GM19324 (cell line): ENCODE measurements at regions not wholly inside any gene's neighbourhood (a gene's known extent, or its start where the extent isn't known, plus 50 kb on each side); places are given as distances from the start of the nearest gene placed in this dataset.
"Not testable (repeated sequence)": the region's sequence is repeated elsewhere in the genome, so short reads cannot be mapped to it uniquely, and the experiment has no call there.

Experiments used
- ATAC-seq: cut with Tn5 transposase; IDR thresholded peaks from one replicate; pipeline ENCODE4 v1.9.1; 2021; ENCODE audit warnings: mild to moderate bottlenecking, moderate library complexity; ENCODE audit not compliant: unreplicated experiment, low FRiP score

DNA sequence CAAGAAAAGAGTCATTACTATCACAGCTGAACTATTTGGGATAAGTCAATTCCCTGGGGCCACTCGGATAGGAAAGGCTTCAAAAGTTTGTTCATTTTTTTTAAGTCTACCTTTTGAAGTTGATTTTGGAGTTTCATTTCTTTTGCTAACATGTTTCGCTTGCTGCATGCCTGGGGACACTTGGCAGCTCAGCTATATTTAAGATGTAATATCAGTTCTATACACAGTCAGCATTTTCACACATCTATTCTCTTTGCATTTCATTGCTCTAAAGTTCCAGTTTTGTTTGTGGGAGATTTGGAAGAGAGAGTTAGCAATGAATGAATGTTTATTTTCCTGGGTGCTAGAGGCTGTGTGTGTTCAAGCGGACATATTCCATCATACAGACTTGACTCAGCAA is 445.2 kb upstream of the GRAMD2B start:
- no peak for ATAC-seq

DNA sequence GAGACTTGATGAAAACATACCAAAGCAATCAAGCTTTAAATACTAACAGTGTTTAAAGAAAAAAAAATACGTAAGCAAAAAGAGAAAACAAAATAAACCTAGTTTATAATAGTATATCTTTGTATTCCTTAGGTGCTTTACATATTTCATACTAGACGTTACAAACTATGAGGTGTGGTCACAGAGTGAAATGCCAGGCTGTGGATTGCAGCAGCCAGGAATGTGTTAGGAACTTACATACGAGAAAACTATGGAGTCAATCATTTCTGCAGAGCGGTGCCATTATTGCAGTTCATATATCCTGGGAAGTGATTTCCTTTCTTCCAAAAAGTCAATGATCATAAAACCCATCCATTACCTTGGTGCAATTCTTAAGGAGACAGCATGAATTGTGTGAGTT is 443.6 kb upstream of the GRAMD2B start:
- no peak for ATAC-seq

DNA sequence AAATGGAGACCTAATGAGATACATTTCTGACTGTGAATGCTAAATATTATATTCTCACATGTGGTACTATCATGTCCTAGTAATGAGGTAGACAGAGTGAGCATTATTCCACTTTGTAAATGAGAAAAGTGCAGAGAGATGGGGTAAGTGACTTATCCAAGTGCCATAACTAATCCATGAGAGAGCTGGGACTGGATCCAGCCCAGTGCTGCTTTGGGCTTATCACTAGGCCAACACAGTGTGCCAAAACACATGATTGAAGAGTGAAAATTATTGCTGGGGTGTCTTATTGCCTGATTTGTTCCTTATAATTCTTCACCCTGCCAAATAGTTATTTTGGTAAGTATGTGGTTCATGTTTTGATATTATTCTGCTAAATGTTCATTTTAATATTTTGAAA is 442.2 kb upstream of the GRAMD2B start:
- no peak for ATAC-seq

DNA sequence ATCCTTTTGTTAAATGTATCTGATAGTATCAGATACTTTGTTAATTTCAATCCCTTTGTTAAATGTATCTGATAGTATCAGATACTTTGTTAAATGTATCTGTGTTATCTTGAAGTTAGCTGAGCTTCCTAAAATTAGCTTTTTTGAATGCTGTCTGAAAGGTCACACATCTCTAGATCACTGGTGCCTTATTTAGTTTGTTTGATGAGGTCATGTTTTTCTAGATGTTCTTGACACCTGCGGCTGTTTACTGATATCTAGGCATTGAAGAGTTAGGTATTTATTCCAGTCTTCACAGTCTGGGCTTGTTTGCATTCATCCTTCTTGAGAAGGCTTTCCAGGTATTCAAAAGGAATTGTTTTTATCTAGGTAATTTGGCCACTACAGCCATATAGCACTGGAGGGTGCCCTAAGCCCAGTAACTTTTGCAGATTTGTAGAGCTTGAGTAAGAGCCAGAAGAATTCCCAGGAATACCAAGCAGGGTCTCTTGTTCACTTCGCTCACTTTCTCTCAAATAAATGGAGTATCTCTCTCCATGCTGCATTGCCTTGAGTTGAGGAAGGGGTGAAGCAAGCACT is 435.4 kb upstream of the GRAMD2B start:
- ATAC-seq, result no peak

DNA sequence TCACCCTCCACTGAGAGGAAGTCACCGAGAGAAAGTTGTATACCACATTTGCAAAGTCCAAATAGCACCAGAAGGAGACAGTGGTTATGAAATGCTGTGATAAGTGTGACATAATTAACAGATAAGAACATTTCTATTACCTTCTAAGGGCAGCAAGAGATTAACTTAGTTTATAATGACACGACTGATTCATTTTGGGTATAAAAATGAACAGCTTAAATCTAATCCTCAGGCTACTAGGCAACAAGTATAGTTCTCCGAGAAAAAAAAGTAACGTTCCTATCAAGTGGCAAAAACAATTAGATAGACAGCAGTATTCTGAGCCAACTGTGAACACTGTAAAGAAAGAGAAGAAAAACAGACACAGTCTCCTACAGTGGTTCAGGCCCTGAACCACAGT is 431.2 kb upstream of the GRAMD2B start:
- ATAC-seq, result no peak

DNA sequence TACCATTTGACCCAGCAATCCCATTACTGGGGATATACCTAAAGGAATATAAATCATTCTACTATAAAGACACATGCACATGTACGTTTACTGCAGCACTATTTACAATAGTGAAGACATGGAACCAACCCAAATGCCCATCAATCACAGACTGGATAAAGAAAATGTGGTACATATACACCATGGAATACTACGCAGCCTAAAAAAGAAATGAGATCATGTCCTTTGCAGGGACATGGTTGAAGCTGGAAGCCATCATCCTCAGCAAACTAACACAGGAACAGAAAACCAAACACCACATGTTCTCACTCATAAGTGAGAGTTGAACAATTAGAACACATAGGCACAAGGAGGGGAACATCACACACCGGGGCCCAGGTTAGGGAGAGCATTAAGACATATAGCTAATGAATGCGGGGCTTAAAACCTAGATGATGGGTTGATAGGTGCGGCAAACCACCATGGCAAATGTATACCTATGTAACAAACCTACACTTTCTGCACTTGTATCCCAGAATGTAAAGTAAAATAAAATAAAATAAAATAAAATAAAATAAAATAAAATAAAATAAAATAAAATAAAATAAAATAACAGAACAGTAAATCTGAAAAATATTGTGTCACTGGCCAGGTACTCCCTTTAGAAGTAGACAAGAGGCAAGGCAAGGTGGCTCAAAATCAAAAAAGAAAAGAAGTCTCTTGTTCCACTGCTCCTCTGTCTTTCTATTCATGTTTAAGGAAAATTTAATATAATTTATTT is 423.8 kb upstream of the GRAMD2B start:
- ATAC-seq, result not testable (repeated sequence)

DNA sequence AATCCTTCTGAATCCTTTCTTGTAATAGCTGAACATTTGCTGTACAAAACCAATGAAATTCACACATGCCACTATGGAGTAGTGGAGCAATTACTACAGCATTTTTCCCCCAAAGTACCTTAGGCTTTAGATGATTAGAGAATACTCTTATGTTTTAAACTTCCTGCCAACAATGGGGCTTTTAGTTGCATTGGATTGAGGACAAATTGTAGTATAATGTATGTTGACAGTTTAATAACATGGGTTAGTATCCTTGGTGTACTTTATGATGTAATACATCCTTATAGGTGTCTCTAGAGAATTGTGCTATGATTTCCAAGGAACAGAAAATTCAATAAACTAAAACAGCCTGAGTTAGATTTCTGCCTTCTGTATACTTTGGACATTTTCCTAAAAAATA is 422.7 kb upstream of the GRAMD2B start:
- ATAC-seq, result no peak

DNA sequence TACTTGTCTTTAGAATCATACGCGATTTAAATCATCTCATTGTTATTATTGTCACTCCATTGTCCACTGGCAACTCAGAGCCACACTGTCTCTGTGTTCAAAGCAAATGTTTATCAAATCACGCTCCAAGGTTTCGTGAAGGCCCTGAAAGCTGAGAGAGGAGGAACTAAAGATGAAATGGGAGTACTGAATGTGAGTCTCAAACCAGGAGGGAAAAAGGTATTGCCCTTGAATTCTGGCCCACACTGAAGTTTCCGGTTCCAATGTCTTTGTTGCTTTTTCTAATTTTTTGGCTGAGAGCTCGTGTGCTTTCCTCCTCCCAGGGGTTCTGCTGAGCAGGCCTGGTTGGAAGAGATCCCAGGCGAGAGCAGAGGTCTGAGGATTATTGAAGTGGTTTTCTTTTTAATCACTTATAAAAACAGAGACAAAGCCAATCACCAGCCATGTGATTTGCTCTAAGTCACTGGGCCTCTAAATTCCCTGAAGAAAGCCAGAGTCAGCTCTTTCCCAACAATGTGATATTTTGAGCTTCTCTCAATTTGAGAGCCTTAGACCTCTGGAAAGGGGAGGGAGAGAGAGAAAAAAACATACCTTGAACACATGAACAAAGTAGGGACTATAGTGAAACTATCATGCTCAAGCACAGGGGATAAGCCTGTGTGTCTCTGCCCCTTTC is 420.8 kb upstream of the GRAMD2B start:
- no peak for ATAC-seq

DNA sequence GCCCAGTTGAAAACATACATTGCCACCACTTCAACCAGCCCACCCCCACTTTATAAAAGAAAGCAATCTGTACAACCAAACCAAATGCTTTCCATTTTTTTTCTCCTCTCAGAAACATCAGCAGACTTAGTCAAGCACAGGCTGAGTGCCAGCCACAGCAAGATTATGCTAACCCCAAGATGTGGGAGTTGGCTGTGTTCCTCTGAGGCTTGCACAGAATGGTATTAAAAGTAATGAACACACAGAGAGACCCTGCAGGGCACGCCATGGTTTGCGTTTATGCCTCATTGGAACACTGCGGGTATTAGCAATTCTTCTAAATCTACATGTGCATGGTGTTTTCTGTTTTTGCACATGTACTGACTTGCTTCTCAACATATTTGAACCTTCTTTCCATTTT is 419.9 kb upstream of the GRAMD2B start:
- ATAC-seq, result no peak

DNA sequence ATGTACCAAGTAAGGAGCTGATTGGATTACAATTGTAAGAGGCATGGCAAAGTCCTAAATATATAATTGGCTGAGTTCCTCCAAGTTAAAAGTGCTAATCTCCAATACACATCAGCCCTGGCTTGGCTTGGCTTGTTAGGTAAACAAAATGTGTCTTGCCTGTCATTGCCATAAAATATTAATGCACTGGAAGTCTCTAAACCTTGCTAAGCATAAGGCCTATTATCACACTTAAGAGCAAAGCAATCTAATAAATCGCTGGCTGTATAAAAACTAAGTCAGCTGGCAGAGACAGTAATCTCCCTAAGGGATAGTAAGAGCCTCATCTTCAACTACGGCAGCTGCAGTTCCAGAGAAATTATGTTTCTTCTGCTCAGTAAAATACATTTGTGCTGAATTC is 418.6 kb upstream of the GRAMD2B start:
- ATAC-seq, result no peak

DNA sequence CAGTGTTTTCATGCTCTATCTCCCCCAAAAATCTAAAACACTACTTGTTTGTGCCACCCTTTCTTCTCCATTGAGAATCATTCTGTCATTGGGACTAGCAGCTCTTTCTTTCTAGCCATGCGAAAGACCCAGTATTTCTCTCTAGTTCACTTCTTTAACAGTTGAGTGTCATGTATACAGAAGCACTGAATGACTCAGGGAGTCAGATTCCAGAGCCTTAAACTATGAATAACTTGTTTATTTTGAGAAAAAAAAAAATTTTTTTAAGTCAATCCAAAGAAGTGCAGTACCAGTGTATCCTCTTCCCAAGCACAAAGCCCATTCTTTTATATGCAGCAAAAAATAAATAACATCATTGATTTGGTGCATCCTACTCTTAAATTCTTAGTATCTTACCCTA is 415.4 kb upstream of the GRAMD2B start:
- no peak for ATAC-seq

DNA sequence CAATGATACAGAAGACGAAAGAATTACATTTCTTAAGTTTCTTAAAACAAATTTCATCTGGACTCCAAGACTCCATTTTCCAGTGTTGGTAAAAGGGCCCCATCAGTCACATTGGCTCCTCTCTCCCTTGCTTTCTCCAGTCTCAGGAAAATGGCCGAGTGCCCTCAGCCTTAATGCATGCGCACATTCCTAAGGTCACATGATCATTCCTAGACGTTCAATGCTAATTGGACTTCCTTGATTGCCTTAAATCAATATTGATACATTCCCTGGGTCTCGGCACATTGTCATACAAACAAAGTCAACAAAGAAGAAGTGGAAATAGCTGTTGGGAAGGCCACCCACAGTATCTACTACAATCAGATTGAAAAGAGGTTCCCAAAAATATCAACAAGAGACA is 413.6 kb upstream of the GRAMD2B start:
- no peak for ATAC-seq

DNA sequence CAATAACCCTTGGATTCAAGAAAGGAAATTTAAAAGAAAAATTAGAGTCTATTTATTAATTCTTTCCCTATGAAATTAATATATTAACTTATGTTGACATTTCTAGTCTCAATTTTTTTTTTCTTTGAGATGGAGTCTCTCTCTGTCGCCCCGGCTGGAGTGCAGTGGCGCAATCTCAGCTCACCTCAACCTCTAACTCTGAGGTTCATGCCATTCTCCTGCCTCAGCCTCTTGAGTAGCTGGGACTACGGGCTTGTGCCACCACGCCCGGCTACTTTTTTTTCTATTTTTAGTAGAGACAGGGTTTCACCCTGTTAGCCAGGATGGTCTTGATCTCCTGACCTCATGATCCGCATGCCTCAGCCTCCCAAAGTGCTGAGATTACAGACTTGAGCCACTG is 411.7 kb upstream of the GRAMD2B start:
- ATAC-seq, result not testable (repeated sequence)

DNA sequence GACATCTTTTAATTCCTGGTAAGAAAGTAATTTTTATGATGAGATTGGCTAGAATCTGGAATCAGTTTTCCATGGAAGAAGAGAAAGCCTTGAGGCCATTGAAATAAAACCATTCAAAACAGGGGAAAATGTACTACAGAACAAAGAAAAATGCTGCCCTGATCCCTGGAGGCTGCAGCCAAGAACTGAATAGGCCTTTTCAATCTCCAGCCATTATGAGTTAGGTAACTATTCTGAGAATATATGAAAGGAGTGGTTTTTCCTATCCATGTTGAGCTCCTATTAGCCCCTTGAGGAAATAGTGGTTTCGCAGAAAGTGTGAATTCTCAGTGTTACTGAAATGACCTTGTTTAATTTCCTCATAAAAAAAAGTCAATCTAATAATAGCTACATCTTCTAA is 408.5 kb upstream of the GRAMD2B start:
- ATAC-seq, result no peak

DNA sequence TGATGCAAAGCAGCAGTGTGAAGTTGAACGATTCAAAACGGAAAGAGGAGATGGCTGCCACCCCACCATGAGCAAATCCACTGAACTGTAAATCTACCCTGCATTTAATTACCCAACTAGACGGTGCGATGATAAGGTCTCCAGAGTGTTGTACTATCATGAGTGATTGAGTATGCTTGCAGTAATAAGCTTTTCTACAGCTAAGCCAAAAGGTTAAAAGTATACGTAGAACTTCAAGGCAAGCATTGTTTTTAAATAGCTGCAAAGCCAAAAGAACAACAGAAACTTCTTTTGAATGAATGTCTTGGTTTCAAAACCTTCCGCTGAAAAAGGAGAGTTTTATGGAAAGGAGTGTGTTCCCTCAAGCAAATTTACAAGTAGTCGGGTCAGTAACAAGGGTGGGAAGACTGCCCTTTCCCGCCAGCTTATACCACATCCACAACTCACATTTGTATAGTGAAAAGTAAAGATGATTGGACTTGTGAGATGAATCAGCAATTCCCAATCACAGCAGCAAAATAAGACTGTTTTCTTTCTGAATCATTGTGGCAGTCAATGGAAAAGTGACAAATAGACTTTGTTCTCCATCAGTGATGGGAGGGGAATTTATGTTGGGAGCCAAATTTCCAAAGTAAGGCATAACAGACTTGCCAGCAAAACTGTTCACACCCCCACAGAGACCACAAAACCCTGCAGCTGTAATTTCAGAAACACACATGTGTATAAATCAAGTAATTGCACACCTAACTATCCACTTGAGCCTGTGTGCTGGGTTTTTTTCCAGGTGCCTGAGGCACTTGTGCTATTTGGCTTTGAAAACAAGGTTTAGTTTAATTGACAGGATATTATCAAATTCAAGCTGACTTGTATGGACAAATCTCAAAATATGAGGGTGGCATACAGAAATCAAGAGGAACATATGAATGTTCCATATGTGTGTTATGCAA is 407.7 kb upstream of the GRAMD2B start:
- no peak for ATAC-seq

DNA sequence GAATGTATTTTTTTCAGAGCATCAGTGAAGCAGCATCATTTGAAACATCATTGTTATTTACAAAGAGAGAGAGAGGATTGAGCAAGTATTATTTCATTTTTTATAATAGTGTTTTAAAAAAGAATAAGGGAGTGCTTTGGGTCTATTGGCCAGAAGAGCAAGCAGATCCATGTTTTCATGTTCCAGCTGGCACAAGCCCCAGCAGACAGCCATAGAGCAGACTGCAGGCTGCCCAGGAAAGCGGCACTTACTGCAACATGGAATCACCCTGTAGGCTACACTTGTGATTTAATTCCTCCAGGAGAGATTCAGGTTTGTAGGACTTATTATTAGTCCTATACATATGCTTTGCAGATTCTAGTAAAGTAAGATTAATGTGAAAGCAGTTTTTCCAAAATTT is 407.0 kb upstream of the GRAMD2B start:
- ATAC-seq, result no peak

DNA sequence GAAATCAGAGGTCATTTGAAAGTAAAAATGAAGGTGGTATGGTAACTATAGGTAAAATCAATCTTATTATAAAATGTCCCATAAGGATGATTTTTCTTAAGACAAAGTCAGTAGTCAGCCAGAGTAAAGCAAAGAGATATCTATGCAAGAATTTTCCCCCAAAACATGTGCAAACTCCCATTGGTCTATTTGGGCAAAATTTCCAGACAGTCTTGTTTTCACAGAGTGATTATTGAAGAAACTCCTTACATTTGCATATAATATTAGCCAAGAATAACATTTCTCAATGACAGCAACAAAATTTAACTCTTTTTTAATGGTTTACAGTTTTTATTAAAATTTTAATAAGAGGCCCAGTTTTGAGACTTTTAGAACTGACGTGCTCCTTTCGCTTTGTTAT is 406.1 kb upstream of the GRAMD2B start:
- ATAC-seq, result no peak

DNA sequence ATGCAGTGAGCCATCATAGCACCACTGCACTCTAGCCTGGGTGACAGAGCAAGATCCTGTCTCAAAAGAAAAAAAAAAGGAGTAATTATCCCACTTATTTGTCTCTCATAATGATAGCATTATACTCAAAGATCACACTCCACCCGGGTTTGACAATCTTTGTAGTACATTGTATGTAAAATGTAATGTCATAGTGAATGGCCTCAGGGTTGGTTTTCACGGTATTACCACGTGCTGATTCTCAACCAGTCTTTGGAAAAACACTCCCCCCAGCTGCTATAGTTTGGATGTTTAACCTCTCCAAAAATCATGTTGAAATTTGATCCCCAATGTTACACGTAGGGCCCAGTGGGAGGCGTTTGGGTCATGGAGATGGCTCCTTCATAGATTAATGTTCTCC is 402.4 kb upstream of the GRAMD2B start:
- no peak for ATAC-seq

DNA sequence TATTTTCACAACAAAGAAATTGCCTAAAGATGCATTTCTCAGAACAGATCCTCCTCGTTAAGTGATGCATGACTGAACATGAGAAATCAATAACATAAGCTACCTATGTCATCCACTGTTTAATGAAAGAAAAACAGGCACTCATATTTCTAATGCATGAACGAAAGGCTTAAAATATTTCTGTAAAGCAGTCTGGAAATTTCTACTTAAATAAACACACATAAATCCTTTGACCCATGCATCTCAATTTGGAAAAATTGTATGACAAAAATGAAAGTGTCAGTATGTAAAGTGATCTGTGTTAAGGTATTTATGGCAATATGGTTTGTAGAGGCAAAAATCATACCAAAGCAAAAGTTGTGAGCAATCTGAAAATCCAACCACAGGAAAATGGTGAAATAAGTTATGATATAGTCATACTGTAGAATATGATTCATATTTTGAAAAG is 399.2 kb upstream of the GRAMD2B start:
- no peak for ATAC-seq

DNA sequence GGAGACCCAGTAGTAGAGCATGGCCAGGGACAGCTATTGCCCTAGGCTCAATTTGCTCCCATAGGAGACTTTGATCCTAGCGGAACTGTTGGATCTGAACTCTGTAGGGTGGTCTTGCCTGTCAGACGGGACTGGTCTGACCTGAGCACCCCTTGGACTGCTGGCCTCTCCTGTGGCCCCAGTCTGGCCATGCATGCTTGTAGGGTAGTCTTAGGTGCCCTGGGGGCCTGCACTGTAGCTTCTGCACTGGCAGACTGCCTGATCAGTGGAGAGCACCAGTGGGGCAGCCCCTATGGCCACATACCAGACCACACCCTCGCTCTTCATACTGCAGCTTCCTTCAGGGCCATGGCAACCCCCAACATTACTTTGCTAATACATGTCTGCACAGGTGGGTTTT is 396.1 kb upstream of the GRAMD2B start:
- ATAC-seq, result no peak

DNA sequence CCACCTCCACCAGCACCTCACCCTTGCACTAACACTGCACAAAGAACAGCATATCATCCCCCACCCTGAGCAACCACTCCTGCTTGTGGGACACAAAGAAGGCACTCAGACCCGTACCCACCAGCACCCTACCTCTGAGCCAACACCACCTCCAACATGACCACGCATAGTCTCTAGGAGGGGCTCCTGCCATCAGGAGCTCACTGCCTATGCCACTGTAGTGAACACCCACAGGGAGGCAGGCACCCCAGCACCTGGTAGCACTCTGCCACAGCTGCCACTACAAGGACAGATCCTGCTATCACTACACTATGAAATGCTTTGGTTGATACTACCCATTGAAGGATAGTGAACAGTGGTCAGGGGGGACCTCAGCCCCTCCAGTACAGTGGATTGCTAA is 395.6 kb upstream of the GRAMD2B start:
- ATAC-seq, result no peak
